Suprapubic skin (tissue), 4 donors: ENCODE measurements at regions not wholly inside any gene's neighbourhood (a gene's known extent, or its start where the extent isn't known, plus 50 kb on each side); places are given as distances from the start of the nearest gene placed in this dataset.

Experiments used
- CTCF ChIP-seq, 2 donors: fragments of 200-600 bp in 1 of 2; fragments of 450-650 bp in 1 of 2; sonication (generic) in 1 of 2; IDR thresholded peaks; one replicate each; pipeline ENCODE4 v1.5.1; 2016 to 2019; ENCODE audit warnings: antibody characterized with exemption in 2 of 2, mild to moderate bottlenecking in 1 of 2, moderate library complexity in 1 of 2
- POLR2A ChIP-seq, 2 donors: fragments of 450-650 bp; IDR thresholded peaks; one replicate each; pipeline ENCODE4 v1.6.1; 2017; ENCODE audit warnings: antibody characterized with exemption in 2 of 2, mild to moderate bottlenecking in 2 of 2, moderate library complexity in 2 of 2
- POLR2AphosphoS5 ChIP-seq, 3 donors: sonication (generic); formaldehyde crosslinking; IDR thresholded peaks; one replicate each; pipeline ENCODE4 v1.6.1; 2017; ENCODE audit warnings: antibody characterized with exemption in 3 of 3

- TF ChIP-seq POLR2AphosphoS5 (IDR thresholded peaks at IDR 0.05) (no peak), CTCF (IDR thresholded peaks at IDR 0.05) (no peak), POLR2A (IDR thresholded peaks at IDR 0.05) (no peak)
Observed at GRCh38 chr20:11368965-11369711, 548.6 kb upstream of the BTBD3 start.
